ENCODE measurements at regions not wholly inside any gene's neighbourhood (a gene's known extent, or its start where the extent isn't known, plus 50 kb on each side); places are given as distances from the start of the nearest gene placed in this dataset.

DNA sequence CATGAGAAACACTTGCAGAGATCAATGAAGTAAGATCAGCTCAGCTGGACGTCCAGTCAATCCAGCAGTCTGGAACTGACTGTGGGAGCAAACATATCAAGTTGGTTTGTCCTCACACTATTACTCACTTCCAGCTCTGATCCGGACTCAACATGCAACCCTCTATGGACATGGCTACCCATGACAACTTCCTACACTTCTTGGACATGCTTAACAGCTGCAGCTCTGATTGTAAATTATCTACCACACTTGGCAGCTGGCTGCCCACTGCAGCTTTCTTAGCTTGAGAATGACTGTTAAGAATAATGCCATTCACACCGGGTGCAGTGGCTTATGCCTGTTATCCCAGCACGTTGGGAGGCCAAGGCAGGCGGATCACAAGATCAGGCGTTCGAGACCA is 429.8 kb downstream of the EPHA4 start:
- ATAC-seq (ENCODE audit: poor library complexity): no peak
- no peak overlapping the region for H3K4me3 ChIP-seq (ENCODE audit: low read length)

DNA sequence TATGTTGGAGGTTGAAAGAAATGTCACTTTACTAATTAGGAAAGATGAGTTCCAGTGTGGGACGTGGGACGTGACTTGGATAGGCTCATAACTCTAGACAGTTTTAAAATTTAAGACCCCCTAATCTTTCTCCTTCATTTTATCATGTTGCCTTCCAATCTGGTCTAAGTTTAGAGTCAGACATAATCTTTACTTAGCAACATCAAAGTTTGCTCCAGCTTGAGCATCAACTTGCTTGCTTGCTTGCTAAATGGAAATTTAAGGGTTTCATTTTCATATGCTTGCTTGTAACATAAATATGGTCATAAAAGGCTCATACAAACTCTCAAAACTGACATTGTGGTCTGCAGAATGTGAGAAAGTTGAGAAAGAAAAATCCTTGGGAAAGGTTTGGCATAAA is 428.9 kb downstream of the EPHA4 start:
- ATAC-seq (ENCODE audit: poor library complexity) (no peak), DNase-seq (no peak)
- no peaks in the 10 kb centered on the region for H3K27me3 Mint-ChIP-seq
- H3K9me3 Mint-ChIP-seq: peaks cover 3% of the 10 kb centered on the region
- no peak overlapping the region for H3K27ac Mint-ChIP-seq
- TF ChIP-seq, protein P1, sequence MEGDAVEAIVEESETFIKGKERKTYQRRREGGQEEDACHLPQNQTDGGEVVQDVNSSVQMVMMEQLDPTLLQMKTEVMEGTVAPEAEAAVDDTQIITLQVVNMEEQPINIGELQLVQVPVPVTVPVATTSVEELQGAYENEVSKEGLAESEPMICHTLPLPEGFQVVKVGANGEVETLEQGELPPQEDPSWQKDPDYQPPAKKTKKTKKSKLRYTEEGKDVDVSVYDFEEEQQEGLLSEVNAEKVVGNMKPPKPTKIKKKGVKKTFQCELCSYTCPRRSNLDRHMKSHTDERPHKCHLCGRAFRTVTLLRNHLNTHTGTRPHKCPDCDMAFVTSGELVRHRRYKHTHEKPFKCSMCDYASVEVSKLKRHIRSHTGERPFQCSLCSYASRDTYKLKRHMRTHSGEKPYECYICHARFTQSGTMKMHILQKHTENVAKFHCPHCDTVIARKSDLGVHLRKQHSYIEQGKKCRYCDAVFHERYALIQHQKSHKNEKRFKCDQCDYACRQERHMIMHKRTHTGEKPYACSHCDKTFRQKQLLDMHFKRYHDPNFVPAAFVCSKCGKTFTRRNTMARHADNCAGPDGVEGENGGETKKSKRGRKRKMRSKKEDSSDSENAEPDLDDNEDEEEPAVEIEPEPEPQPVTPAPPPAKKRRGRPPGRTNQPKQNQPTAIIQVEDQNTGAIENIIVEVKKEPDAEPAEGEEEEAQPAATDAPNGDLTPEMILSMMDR (IDR thresholded peaks at IDR 0.05): no peak
- H3K4me3 ChIP-seq (ENCODE audit: low read length): no peak overlapping the region
- H3K36me3 ChIP-seq (ENCODE audit: insufficient read depth, low read length): no peaks in the 10 kb centered on the region
- ChIA-PET POLR2A (no interaction called here), CTCF (no interaction called here)
- H3K4me3 Mint-ChIP-seq: no peak overlapping the region
- no peaks in the 10 kb centered on the region for H3K9me3 ChIP-seq (ENCODE audit: control insufficient read depth in 1 of 2, insufficient read depth in 1 of 2, low read length in 2 of 2)
- intact Hi-C loops (cut with DNase I, micrococcal nuclease): no loop called here
- H3K27me3 ChIP-seq (ENCODE audit: control insufficient read depth in 1 of 2, insufficient read depth in 2 of 2, low read length in 2 of 2): no peaks in the 10 kb centered on the region
- no peaks in the 10 kb centered on the region for H3K4me1 Mint-ChIP-seq (ENCODE audit: low read depth)
- no peak overlapping the region for H3K27ac ChIP-seq (ENCODE audit: low read depth in 1 of 2, low read length in 2 of 2)
- no peaks in the 10 kb centered on the region for H3K4me1 ChIP-seq (ENCODE audit: insufficient read depth, low read length)
- H3K36me3 Mint-ChIP-seq (ENCODE audit: low read depth): no peaks in the 10 kb centered on the region

More for the DNA sequence above, 429.8 kb downstream of the EPHA4 start:
- POLR2A ChIA-PET: interaction anchor here (0.6 kb wide), 1 partner anchor 330 kb away, joined by 3 read pairs; no protein-coding TSS in a partner anchor
- intact Hi-C loops (cut with DNase I, micrococcal nuclease): no loop called here
- Mint-ChIP-seq H3K4me1 (ENCODE audit: low read depth) (no peaks in the 10 kb centered on the region), H3K36me3 (ENCODE audit: low read depth) (no peaks in the 10 kb centered on the region), H3K27me3 (no peaks in the 10 kb centered on the region), H3K4me3 (no peak overlapping the region), H3K9me3 (peaks cover 3% of the 10 kb centered on the region), H3K27ac (no peak overlapping the region)
- TF ChIP-seq, protein P1 (IDR thresholded peaks at IDR 0.05): no peak
- Histone ChIP-seq H3K27me3 (ENCODE audit: control insufficient read depth in 1 of 2, insufficient read depth in 2 of 2, low read length in 2 of 2) (no peaks in the 10 kb centered on the region), H3K9me3 (ENCODE audit: control insufficient read depth in 1 of 2, insufficient read depth in 1 of 2, low read length in 2 of 2) (no peaks in the 10 kb centered on the region), H3K4me1 (ENCODE audit: insufficient read depth, low read length) (no peaks in the 10 kb centered on the region), H3K36me3 (ENCODE audit: insufficient read depth, low read length) (no peaks in the 10 kb centered on the region), H3K27ac (ENCODE audit: low read depth in 1 of 2, low read length in 2 of 2) (no peak overlapping the region)
- CTCF ChIA-PET: no interaction called here
- DNase-seq: no peak

DNA sequence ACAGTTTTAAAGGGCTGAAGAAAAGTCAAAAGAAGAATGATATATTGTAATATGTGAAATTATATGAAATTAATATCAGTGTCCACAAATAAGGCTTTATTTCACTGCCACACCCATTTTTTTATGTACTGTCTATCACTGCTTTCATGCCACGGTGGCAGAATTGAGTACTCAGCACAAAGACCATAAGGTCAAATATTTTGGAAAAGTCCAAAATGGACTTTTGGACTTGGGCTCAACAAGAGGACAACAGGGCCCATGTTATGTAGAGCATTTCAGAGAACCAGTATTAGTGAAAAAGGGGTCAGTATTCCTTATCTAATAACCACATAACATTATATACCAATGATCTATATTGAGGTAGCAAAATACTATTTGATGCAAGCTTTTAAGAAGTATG is 427.2 kb downstream of the EPHA4 start:
- no peaks in the 10 kb centered on the region for H3K4me1 Mint-ChIP-seq (ENCODE audit: low read depth)
- Histone ChIP-seq H3K4me1 (ENCODE audit: insufficient read depth, low read length) (no peaks in the 10 kb centered on the region), H3K36me3 (ENCODE audit: insufficient read depth, low read length) (no peaks in the 10 kb centered on the region), H3K27me3 (ENCODE audit: control insufficient read depth in 1 of 2, insufficient read depth in 2 of 2, low read length in 2 of 2) (no peaks in the 10 kb centered on the region), H3K27ac (ENCODE audit: low read depth in 1 of 2, low read length in 2 of 2) (no peak overlapping the region), H3K9me3 (ENCODE audit: control insufficient read depth in 1 of 2, insufficient read depth in 1 of 2, low read length in 2 of 2) (no peaks in the 10 kb centered on the region), H3K4me3 (ENCODE audit: low read length) (no peak overlapping the region)
- ChIA-PET CTCF (no interaction called here), POLR2A (no interaction called here)
- no peak overlapping the region for H3K4me3 Mint-ChIP-seq
- peaks cover 3% of the 10 kb centered on the region for H3K9me3 Mint-ChIP-seq
- intact Hi-C loops (cut with DNase I, micrococcal nuclease): no loop called here
- no peak for DNase-seq
- TF ChIP-seq, protein P1 (IDR thresholded peaks at IDR 0.05): no peak
- no peaks in the 10 kb centered on the region for H3K36me3 Mint-ChIP-seq (ENCODE audit: low read depth)
- ATAC-seq (ENCODE audit: poor library complexity): no peak
- no peak overlapping the region for H3K27ac Mint-ChIP-seq
- no peaks in the 10 kb centered on the region for H3K27me3 Mint-ChIP-seq
